SK-N-SH (cell line): ENCODE measurements at regions not wholly inside any gene's neighbourhood (a gene's known extent, or its start where the extent isn't known, plus 50 kb on each side); places are given as distances from the start of the nearest gene placed in this dataset.

Experiments
- CTCF ChIA-PET: fragments of 300-600, 350-600 bp; formaldehyde crosslinking; extraction: SDS; loops from one replicate; lab custom pipeline; 2021; lab: Yijun Ruan, JAX
- POLR2A ChIA-PET: fragments of 350-600 bp; sonication (Branson Sonifier 250); formaldehyde crosslinking; extraction: SDS; loops from one replicate; lab custom pipeline; 2020; ENCODE audit warnings: antibody characterized with exemption, inconsistent platforms; lab: Yijun Ruan, JAX
- DNase-seq: peaks from one replicate; pipeline ENCODE4 v3.0.0; 2012
- H2AFZ ChIP-seq: fragments of 200-600 bp; sonication (generic); 2 replicates; pipeline ENCODE4 v1.8.1; 2016; ENCODE audit warnings: antibody characterized with exemption, mild to moderate bottlenecking, low read depth
- H3F3A ChIP-seq: fragments of 200-600 bp; sonication (generic); replicated peaks from 2 replicates; pipeline ENCODE3; 2016; ENCODE audit warnings: antibody characterized with exemption, mild to moderate bottlenecking; ENCODE audit not compliant: insufficient read depth
- H3K27ac ChIP-seq, 2 experiments: fragments of 200-500 bp in 1 of 2; fragments of 200-600 bp in 1 of 2; sonication (Bioruptor generic) in 1 of 2; sonication (generic), shearing (Covaris generic) in 1 of 2; 2 replicates each; pipeline versions ENCODE4 v1.5.1 to v1.6.1; 2014 to 2016; ENCODE audit warnings: low read depth in 2 of 2, inconsistent platforms in 1 of 2, low read length in 1 of 2, mild to moderate bottlenecking in 1 of 2, mixed read lengths in 1 of 2
- H3K27me3 ChIP-seq: fragments of 200-600 bp; sonication (generic), shearing (Covaris generic); 2 replicates; pipeline ENCODE4 v1.6.1; 2016; ENCODE audit warnings: mixed run types; ENCODE audit not compliant: insufficient read depth
- H3K36me3 ChIP-seq, 2 experiments: fragments of 200-500 bp in 1 of 2; fragments of 200-600 bp in 1 of 2; sonication (Bioruptor generic) in 1 of 2; sonication (generic) in 1 of 2; replicated peaks in 1 of 2; 2 replicates each; pipeline versions ENCODE3 to v1.5.1; 2014 to 2016; ENCODE audit warnings: low read length in 1 of 2, mild to moderate bottlenecking in 1 of 2; ENCODE audit not compliant: insufficient read depth in 2 of 2, control insufficient read depth in 1 of 2
- H3K4me1 ChIP-seq, 2 experiments: fragments of 200-500 bp in 1 of 2; fragments of 200-600 bp in 1 of 2; sonication (Bioruptor generic) in 1 of 2; sonication (generic), shearing (Covaris generic) in 1 of 2; 2 replicates each; pipeline versions ENCODE4 v1.5.1 to v1.6.1; 2014 to 2016; ENCODE audit warnings: low read depth in 1 of 2, low read length in 1 of 2, mixed run types in 1 of 2; ENCODE audit not compliant: insufficient read depth in 2 of 2, control insufficient read depth in 1 of 2
- H3K4me2 ChIP-seq: fragments of 200-600 bp; sonication (generic), shearing (Covaris generic); 2 replicates; pipeline ENCODE4 v1.6.1; 2017; ENCODE audit warnings: mixed run types
- H3K4me3 ChIP-seq, 2 experiments: fragments of 200-500 bp in 1 of 2; fragments of 200-600 bp in 1 of 2; sonication (Bioruptor generic) in 1 of 2; sonication (generic), shearing (Covaris generic) in 1 of 2; 2 replicates each; pipeline versions ENCODE4 v1.5.1 to v1.8.1; 2014 to 2016; ENCODE audit warnings: low read depth in 2 of 2, inconsistent platforms in 1 of 2, low read length in 1 of 2, mild to moderate bottlenecking in 1 of 2, mixed read lengths in 1 of 2, moderate library complexity in 1 of 2
- H3K79me2 ChIP-seq: fragments of 200-600 bp; sonication (generic); 2 replicates; pipeline ENCODE4 v1.8.1; 2017; ENCODE audit warnings: mild to moderate bottlenecking; ENCODE audit not compliant: insufficient read depth
- H3K9ac ChIP-seq: fragments of 200-600 bp; sonication (generic); 2 replicates; pipeline ENCODE4 v1.6.1; 2017; ENCODE audit warnings: mixed run types
- H3K9me2 ChIP-seq: fragments of 200-600 bp; sonication (generic); 2 replicates; pipeline ENCODE4 v1.6.1; 2017; ENCODE audit warnings: mixed run types
- H3K9me3 ChIP-seq: fragments of 200-600 bp; sonication (generic); 2 replicates; pipeline ENCODE4 v1.6.1; 2017; ENCODE audit warnings: mixed run types, mild to moderate bottlenecking, moderate library complexity
- H4K20me1 ChIP-seq: fragments of 200-600 bp; sonication (generic); 2 replicates; pipeline ENCODE4 v1.6.1; 2017; ENCODE audit warnings: mild to moderate bottlenecking, mixed run types; ENCODE audit not compliant: insufficient read depth
- FOSL2 ChIP-seq: IDR thresholded peaks from 2 replicates; pipeline ENCODE4 v1.4.0; 2012; ENCODE audit warnings: low read depth, mild to moderate bottlenecking, moderate library complexity, borderline replicate concordance
- FOXJ3 ChIP-seq: sonication (generic); formaldehyde crosslinking; IDR thresholded peaks from 2 replicates; pipeline ENCODE4 v1.5.1; 2020; ENCODE audit warnings: mild to moderate bottlenecking, missing genetic modification reagents
- GABPA ChIP-seq: IDR thresholded peaks from 2 replicates; pipeline ENCODE4 v1.4.0; 2012; ENCODE audit warnings: low read depth, mild to moderate bottlenecking
- JUND ChIP-seq: IDR thresholded peaks from 2 replicates; pipeline ENCODE4 v1.4.0; 2012
- POLR2AphosphoS5 ChIP-seq: IDR thresholded peaks from 2 replicates; pipeline ENCODE4 v1.6.1; 2012; ENCODE audit warnings: low read depth, low read length
- RCOR1 ChIP-seq: fragments of 150-350 bp; IDR thresholded peaks from 2 replicates; pipeline ENCODE4 v1.6.1; 2017; ENCODE audit warnings: antibody characterized with exemption, low read length
- RFX5 ChIP-seq: IDR thresholded peaks from 2 replicates; pipeline ENCODE4 v1.6.1; 2012; ENCODE audit warnings: mild to moderate bottlenecking, improper control_type of control experiment, low read length
- RXRA ChIP-seq: IDR thresholded peaks from 2 replicates; pipeline ENCODE4 v1.4.0; 2012; ENCODE audit warnings: low read depth, mild to moderate bottlenecking, borderline replicate concordance
- SIN3A ChIP-seq: IDR thresholded peaks from 2 replicates; pipeline ENCODE4 v1.6.1; 2012; ENCODE audit warnings: low read depth, mild to moderate bottlenecking, low read length, moderate library complexity, borderline replicate concordance
- SMC3 ChIP-seq: IDR thresholded peaks from 2 replicates; pipeline ENCODE4 v1.6.1; 2012; ENCODE audit warnings: low read depth, low read length, improper control_type of control experiment
- TAF1 ChIP-seq: IDR thresholded peaks from 2 replicates; pipeline ENCODE4 v1.6.1; 2012; ENCODE audit warnings: low read depth, mild to moderate bottlenecking, low read length, moderate library complexity, borderline replicate concordance
- TCF12 ChIP-seq: IDR thresholded peaks from 2 replicates; pipeline ENCODE4 v1.4.0; 2012
- TEAD4 ChIP-seq: IDR thresholded peaks from 2 replicates; pipeline ENCODE4 v1.4.0; 2012; ENCODE audit warnings: mild to moderate bottlenecking, borderline replicate concordance; ENCODE audit not compliant: insufficient read depth
- ZBTB33 ChIP-seq: IDR thresholded peaks from 2 replicates; pipeline ENCODE4 v1.4.0; 2012; ENCODE audit warnings: low read depth, borderline replicate concordance
- WGBS: methylation state at CpG from one replicate; pipeline ENCODE4 v1.1.6; 2017; ENCODE audit warnings: low lambda C conversion rate; 5-methylcytosine and 5-hydroxymethylcytosine counted together
- TF ChIP-seq, protein P1 (sequence below): fragments of 150-350 bp; IDR thresholded peaks from 2 replicates; pipeline ENCODE4 v1.6.1; 2017; ENCODE audit warnings: antibody characterized with exemption, low read length, low read depth, borderline replicate concordance

GRCh38 chr2:186276909-186277308, 209.2 kb upstream of the ZC3H15 start:
- no peaks in the 10 kb centered on the region for H4K20me1 ChIP-seq
- H3K4me2 ChIP-seq = no peak overlapping the region
- no peak overlapping the region for H3K9ac ChIP-seq
- no peaks in the 10 kb centered on the region for H3K4me1 ChIP-seq
- no peaks in the 10 kb centered on the region for H3K9me2 ChIP-seq
- no peak overlapping the region for H3K27ac ChIP-seq
- H3F3A ChIP-seq = no peaks in the 10 kb centered on the region
- DNase-seq = no peak
- no peaks in the 10 kb centered on the region for H3K36me3 ChIP-seq
- H3K4me3 ChIP-seq = no peak overlapping the region
- H3K79me2 ChIP-seq = no peaks in the 10 kb centered on the region
- TF ChIP-seq ZBTB33 (no peak), SMC3 (no peak), TCF12 (no peak), RCOR1 (no peak), GABPA (no peak), JUND (no peak), FOSL2 (no peak), TEAD4 (no peak), RFX5 (no peak), FOXJ3 (CRISPR knock-in tag) (no peak), TAF1 (no peak)
- TF ChIP-seq, protein P1, sequence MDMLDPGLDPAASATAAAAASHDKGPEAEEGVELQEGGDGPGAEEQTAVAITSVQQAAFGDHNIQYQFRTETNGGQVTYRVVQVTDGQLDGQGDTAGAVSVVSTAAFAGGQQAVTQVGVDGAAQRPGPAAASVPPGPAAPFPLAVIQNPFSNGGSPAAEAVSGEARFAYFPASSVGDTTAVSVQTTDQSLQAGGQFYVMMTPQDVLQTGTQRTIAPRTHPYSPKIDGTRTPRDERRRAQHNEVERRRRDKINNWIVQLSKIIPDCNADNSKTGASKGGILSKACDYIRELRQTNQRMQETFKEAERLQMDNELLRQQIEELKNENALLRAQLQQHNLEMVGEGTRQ = no peak
- TF ChIP-seq, all 33 proteins: peak for 0
- CTCF ChIA-PET = no interaction called here
- no peaks in the 10 kb centered on the region for H3K27me3 ChIP-seq
- 90% methylated on average over 2 of the region's 2 CpGs for WGBS
- H3K9me3 ChIP-seq = no peaks in the 10 kb centered on the region
- POLR2A ChIA-PET = no interaction called here
- H2AFZ ChIP-seq = no peak overlapping the region

DNA sequence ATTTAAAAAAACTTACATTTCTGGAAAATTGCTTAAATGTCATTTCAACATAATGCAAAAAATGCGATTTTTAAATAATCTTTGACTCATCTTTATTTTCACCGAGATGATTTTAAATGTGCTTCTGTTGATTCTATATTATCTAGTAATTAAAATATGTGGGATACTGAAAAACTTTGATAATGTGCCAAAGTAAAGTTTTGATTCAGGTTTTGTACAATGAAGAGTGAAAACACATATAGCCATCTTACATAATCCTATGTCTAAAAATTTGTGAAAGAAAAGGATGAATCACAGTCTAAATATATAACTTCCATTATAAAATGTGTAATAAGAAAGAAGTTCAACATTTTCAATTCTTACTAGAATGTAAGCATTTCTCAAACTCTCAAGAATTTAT, 204.3 kb upstream of the ZC3H15 start:
- no peaks in the 10 kb centered on the region for H3K27me3 ChIP-seq
- H3K9ac ChIP-seq = no peak overlapping the region
- TF ChIP-seq RXRA (no peak), POLR2AphosphoS5 (no peak), TEAD4 (no peak), SIN3A (no peak)
- no peak overlapping the region for H3K4me2 ChIP-seq
- H4K20me1 ChIP-seq = no peaks in the 10 kb centered on the region
- no peak overlapping the region for H3K4me3 ChIP-seq
- CTCF ChIA-PET = no interaction called here
- H3K27ac ChIP-seq = no peak overlapping the region
- WGBS = 92% methylated on average over 2 of the region's 2 CpGs
- H3K36me3 ChIP-seq = no peaks in the 10 kb centered on the region
- DNase-seq = no peak
- H3K9me3 ChIP-seq = no peaks in the 10 kb centered on the region
- H3K9me2 ChIP-seq = peaks cover 3% of the 10 kb centered on the region; the same call in 1 of the 2 replicates
- POLR2A ChIA-PET = no interaction called here
- H2AFZ ChIP-seq = no peak overlapping the region
- no peaks in the 10 kb centered on the region; a peak in 1 of 4 replicates for H3K4me1 ChIP-seq
- H3K79me2 ChIP-seq = no peaks in the 10 kb centered on the region
- no peaks in the 10 kb centered on the region for H3F3A ChIP-seq
